NCI-H748 (cell line): ENCODE measurements at regions not wholly inside any gene's neighbourhood (a gene's known extent, or its start where the extent isn't known, plus 50 kb on each side); places are given as distances from the start of the nearest gene placed in this dataset.
A peak's percentile ranks its signal among the peaks of the same experiment; 100 is the strongest.

Experiments
- DNase-seq: peaks from one replicate; lab custom pipeline; 2025; ENCODE audit not compliant: unreplicated experiment; lab: John Stamatoyannopoulos, UW

DNA sequence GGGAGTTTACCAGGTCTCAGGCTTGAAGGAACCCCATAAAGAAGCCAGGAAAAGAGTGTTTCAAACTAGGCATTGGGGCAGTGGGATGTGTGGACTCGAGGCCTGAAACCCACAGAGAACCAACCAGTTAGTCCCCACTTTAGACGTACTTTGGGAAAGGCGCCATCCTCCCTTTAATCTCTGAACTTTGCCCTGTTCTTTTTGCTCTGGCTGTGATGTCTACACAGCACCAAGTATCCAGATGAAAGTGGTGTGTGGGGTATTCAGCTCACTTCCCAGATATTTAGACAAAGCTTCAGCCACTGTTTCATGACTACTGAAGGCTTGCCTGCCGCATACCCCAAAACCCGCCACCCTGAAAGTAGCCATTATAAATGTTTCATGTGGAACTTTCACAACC lies 116.9 kb upstream of the IRX5 start:
- DNase-seq = no peak

- DNase-seq = peak; percentile 0
Observed at GRCh38 chr16:54812229-54812628, 118.4 kb upstream of the IRX5 start.

DNA sequence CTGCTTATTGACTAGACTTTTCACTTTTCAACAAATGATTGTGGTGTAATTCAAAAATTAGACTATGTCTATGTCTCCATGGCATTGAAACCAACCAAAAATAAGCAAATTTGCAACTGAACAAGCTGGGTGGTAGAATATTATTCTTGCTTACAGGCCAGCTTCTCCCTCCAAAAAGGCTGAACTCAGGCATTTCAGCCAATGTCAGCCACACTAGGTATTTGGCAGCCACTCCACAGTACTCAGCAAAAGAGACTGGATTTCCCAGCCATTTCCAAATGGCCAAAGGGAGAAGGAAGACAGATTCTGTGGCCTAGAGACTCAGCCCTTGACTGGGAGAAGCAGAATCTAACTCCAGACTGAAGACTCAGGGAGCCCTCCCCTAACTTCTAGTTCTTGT lies 121.8 kb upstream of the IRX5 start:
- no peak for DNase-seq

DNA sequence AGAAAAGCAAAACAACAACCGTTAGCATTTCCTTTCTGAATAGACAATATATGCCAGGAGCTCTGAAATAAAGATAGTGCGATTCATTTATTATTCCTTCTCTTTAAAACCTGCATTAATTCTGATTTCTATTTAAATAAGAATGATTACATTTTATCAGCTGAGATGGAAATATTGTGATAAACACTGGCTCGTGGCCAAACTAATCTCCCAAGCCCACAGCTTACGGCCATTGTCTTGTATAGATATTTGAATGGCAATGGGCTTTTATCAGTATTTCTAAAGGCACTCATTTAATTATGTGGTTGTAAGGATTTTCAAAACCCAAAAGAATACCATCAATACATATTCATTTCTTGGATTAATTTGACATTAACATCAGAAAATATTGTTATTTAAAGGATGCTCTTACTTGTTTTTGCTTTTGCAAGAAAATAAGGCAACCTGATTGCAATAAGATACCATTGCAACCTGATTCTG lies 123.7 kb upstream of the IRX5 start:
- DNase-seq = no peak

- DNase-seq = no peak
Observed at GRCh38 chr16:54806378-54806777, 124.3 kb upstream of the IRX5 start.

- no peak for DNase-seq
Observed at GRCh38 chr16:54805648-54806047, 125.0 kb upstream of the IRX5 start.

GRCh38 chr16:54801057-54801844 lies 129.4 kb upstream of the IRX5 start:
- DNase-seq = no peak

DNA sequence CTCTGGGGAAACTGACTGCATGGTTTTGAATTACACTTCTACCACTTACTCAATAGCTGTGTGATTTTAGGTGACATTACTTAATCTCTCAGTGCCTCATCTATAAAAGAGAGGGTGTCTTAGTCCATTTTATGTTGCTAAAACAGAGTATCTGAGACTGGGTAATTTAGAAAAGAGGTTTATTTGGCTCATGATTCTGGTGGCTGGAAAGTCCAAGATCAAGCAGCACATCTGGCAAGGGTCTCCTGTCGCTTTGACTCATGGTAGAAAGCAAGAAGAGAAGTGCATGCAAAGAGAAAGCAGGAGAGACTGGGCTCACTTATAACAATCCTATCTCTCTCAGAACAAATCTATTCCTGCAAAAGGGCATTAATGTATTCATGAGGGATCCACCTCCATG lies 132.4 kb upstream of the IRX5 start:
- DNase-seq = no peak

DNA sequence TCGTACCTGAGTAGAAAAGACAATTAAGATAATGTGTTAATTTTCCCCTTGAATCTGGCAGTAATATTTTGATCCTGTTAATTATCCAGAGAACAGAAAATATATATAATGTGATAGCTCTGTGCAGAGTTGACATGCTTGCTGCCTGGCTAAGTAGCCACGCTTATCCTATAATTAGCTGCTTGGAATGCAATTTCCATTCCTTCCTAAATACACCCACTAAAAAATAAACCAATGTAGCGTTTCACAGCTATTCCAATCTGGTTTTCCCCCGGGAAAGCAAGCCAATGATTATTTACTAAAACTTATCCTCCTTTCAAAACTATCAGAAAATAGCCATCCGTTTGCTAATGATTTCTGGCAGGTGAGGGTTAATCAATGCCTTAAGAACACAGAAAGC lies 134.5 kb upstream of the IRX5 start:
- no peak for DNase-seq

- DNase-seq = no peak
Observed at GRCh38 chr16:54792811-54793210, 137.9 kb upstream of the IRX5 start.

GRCh38 chr16:54787045-54787444 lies 143.6 kb upstream of the IRX5 start:
- DNase-seq = no peak

DNA sequence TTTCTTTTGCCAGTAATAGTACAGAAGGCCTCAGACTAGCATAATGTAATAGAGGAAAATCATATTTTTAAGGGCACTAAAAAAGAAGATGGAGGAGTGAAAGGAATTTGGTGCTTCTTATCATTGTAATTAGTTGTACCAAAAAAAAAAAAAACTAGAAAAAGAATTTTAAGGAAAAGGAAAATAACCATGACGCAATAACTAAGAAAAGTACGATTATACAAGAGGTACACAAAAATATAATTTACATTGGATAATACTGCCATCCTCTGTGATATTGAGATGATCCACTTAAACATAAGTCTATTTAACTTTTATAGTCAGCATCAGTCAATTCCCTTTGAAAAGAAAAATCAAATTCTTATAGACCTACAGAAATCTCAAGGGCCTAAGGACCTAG lies 146.7 kb upstream of the IRX5 start:
- no peak for DNase-seq

GRCh38 chr16:54783226-54783625 lies 147.4 kb upstream of the IRX5 start:
- DNase-seq = no peak

DNA sequence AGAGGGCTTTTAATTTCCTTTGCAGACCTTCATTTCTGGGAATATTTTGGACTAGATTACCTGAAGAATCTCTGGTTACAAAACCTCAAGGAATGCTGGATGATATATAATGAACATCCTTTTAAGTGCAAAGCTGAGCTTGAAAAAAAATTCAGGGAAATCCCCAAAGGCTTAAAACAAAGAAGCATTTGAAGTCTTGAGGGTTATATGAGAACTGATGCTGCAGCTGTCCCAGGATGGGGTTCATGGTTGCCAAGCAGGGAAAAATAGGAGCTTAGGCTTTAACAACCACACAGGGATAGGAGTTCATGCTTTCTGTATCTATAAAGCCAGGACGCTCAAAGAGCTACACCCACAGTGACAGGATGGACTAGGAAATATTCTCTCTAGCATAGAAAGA lies 150.4 kb upstream of the IRX5 start:
- DNase-seq = no peak

GRCh38 chr16:54779549-54779948 lies 151.1 kb upstream of the IRX5 start:
- DNase-seq = no peak

GRCh38 chr16:54774768-54775167 lies 155.9 kb upstream of the IRX5 start:
- DNase-seq = no peak

DNA sequence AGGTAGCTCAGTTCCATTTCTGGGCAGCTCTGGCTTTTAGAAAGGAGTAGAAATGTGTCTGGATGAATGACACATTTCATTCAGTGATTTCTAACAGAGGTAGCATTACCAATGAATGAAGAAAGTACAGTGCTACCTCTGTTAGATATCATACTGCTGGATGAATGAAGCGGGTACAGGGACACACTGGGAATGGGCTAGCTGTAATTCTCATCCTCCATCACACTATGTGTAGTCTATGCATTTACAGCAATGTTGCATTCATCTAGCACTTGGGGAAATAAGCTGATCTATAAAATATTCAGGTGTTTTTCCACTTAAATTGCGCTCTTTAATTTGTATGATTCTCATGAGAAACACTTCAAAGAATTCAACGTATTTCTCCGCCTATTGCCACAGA lies 158.3 kb upstream of the IRX5 start:
- DNase-seq = no peak

DNA sequence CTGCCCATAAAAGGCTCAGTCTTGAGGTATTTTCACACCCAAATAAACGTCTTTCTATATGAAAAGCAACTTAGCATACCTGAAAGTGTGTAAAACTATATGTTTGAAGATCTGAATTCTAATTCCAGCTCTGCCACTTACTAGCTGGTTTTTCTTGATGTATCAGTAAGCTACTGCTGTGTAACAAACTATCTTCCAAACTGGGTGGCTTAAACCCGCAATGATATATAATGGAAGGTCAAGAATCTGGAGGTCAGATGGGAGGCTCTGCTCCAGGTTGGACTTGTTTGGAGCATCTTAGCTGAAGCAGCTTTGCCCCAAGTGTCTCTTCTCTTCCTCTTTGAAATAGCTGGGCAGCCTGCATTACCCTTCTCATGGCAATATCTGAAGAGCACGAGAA lies 164.3 kb upstream of the IRX5 start:
- DNase-seq = no peak

DNA sequence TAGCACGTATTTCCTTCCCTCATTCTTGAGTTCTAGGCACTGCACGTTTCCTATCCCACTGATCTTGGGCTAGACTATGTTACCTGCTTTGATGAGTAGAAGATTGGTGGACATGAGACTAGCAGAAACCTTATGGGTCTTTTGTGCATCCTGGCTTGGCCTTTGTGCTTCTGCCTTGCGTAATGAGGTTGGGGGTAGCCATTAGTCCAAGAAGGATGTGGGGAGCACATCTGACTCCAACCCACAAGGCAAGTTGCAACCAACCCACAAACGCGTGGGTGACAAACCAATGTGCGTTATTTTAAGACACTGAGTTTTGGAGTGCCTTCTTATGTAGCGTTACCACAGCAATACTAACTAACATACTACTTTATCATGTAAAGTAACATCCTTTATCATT lies 180.4 kb upstream of the IRX5 start:
- DNase-seq = no peak

- no peak for DNase-seq
Observed at GRCh38 chr16:54748611-54749190, 182.0 kb upstream of the IRX5 start.

DNA sequence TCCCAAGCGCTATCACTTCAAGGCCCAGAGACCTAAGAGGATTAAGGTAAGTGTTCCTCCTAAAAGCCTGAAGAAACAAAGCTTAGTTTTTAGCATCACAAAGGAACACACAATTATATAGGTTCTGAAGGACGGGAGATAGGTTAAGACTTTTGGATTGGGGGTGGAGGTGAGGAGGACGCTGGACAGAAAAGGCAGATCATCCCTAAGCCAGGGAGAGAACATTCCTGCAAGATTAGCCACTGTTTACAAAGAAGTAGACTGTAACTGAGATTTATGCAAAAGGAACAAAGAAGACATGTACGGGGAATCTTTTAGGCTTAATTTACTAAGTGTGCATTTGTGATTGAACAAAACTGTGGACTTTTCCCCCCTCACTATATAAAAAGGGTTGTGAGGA lies 184.1 kb upstream of the IRX5 start:
- no peak for DNase-seq

DNA sequence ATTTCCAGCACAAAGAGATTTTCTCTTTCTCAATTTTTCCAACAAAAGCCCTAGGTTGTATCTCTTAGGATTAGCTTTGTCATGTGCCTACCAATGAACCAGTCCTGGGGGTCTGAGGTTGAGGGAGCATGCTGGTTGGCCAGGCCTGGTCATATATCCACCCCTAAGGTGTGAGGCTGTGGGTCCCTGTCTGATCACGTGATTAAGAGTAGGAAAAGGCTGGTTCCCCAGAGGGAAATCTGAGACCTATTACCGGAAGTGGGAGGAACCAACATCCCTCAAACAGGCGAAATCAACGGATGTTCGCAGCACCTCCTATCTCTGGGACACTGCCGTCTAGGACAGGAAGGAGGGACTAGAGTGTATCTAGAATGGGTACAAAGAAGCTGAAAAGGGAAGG lies 185.7 kb upstream of the IRX5 start:
- peak; percentile 12 for DNase-seq

DNA sequence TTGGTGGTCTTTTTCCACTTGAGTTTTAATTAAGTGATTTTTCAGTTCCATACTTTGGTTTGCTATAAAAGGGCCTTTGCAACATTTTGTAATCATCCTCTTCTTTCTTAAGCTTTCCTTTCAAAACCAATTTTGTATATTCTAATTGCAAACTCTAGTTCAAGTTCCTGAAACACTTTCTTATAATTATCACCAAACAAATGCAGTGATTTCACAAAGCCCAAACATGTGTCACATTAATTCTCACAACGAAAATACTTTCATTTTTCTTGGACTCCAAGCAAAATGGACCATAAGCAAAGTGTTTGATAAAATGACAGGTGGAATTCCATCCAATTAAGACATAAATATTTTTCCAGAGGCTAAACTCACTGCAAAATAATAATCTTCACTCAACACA lies 188.2 kb upstream of the IRX5 start:
- DNase-seq = no peak
